Gastroesophageal sphincter (tissue), 3 donors: ENCODE measurements at regions not wholly inside any gene's neighbourhood (a gene's known extent, or its start where the extent isn't known, plus 50 kb on each side); places are given as distances from the start of the nearest gene placed in this dataset.
A peak's percentile ranks its signal among the peaks of the same experiment; 100 is the strongest.

Experiments
- POLR2A ChIP-seq, 2 donors: fragments of 450-650 bp; IDR thresholded peaks; one replicate each; pipeline ENCODE4 v1.6.1; 2017; ENCODE audit warnings: antibody characterized with exemption in 2 of 2, mild to moderate bottlenecking in 2 of 2, moderate library complexity in 1 of 2
- TF ChIP-seq, protein P1 (sequence below), 4 experiments: fragments of 200-600 bp in 2 of 4; fragments of 450-650 bp in 2 of 4; sonication (generic) in 1 of 4; IDR thresholded peaks; one replicate each; pipeline ENCODE4 v1.5.1; 2017 to 2019; ENCODE audit warnings: antibody characterized with exemption in 4 of 4, mild to moderate bottlenecking in 2 of 4, moderate library complexity in 2 of 4

DNA sequence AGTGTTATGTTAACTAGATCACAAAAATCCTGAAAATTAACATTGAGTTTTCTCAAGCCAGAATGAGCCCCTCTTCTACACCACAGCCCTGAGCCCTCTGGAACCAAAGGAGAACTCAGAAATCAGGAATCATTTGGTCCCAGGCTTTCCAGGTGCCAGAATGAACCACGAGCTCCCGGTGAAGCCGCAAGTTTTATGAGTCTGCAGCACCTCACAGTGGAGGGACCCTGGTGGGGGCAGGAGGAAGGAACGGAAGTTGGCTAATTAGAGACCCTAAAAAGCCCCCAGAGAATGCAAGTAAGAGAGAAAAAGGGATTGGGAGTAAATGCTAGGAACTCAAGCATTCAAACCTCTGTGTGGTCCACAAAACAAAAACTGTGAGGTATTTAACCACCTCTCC, 52.9 kb upstream of the BCL2L14 start:
- TF ChIP-seq, protein P1, sequence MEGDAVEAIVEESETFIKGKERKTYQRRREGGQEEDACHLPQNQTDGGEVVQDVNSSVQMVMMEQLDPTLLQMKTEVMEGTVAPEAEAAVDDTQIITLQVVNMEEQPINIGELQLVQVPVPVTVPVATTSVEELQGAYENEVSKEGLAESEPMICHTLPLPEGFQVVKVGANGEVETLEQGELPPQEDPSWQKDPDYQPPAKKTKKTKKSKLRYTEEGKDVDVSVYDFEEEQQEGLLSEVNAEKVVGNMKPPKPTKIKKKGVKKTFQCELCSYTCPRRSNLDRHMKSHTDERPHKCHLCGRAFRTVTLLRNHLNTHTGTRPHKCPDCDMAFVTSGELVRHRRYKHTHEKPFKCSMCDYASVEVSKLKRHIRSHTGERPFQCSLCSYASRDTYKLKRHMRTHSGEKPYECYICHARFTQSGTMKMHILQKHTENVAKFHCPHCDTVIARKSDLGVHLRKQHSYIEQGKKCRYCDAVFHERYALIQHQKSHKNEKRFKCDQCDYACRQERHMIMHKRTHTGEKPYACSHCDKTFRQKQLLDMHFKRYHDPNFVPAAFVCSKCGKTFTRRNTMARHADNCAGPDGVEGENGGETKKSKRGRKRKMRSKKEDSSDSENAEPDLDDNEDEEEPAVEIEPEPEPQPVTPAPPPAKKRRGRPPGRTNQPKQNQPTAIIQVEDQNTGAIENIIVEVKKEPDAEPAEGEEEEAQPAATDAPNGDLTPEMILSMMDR (IDR thresholded peaks at IDR 0.05), result peak in 2 of 4 experiments; percentile 13 to 38
- TF ChIP-seq POLR2A (IDR thresholded peaks at IDR 0.05), result no peak
